ENCODE measurements at regions not wholly inside any gene's neighbourhood (a gene's known extent, or its start where the extent isn't known, plus 50 kb on each side); places are given as distances from the start of the nearest gene placed in this dataset.
"Not testable (repeated sequence)": the region's sequence is repeated elsewhere in the genome, so short reads cannot be mapped to it uniquely, and the experiment has no call there.

DNA sequence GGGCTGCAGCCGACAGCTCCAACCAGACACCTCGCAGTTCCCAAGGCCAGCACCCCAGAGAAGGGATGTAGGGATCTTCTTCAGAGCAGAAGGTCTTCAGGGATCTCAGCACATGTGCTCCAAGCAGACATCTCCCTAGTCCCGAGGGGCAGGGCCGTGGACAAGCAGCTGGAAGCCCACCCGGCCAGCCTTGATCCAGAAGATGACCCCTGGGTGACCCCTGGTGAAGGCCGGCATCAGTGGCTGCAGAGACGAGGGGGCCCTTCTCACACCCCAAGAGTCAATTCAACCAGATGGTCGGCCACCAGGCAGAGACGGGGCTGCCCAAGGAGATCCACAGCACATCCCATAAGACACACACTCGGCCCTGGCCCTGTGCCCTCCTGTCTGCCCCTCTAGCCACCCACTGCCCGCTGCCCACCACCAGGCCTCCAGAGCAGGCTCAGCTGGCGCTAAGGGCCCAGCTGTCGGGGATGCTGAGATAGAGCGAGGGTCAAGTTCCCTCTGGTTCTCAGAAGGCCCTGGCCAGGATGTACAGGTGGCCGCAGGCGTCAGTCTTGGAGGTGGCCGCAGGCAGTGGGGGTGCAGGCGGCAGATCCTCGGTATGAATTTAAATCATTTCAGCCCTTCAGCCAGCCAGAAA is 168.3 kb downstream of the BRD1 start:
- no peak for DNase-seq (ENCODE audit: low read depth)

GRCh38 chr22:49658902-49659280 is 168.8 kb downstream of the BRD1 start:
- no peak for DNase-seq (ENCODE audit: low read depth)

DNA sequence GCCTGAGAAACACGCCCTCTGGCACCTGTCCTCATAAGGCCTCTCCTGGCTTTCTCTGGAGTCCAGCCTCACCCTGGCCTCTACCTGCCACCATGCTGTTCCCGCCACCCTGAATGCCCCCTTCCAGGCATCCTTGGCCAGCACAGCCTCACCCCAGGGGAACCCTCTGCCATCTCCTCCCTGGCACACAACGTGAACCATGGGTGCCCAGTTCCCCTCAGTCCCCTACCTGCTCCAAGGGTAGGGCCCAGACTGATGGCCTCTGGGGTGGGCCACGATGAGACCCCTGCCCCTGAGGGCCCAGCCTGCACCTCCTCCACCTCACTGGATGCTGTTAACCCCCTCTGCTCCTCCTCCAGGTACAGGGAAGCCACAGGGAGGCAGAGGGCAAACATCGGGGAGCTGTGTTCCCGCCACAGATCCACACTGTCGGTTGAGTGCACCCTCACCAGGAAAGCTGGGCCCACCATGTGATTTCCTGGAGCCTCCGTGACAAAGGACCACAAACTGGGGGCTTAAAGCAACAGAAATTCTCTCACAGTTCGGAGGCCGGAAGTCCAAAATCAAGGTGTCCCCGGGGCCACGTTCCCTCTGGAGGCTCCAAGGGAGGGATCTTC is 169.6 kb downstream of the BRD1 start:
- no peak for DNase-seq (ENCODE audit: low read depth)

DNA sequence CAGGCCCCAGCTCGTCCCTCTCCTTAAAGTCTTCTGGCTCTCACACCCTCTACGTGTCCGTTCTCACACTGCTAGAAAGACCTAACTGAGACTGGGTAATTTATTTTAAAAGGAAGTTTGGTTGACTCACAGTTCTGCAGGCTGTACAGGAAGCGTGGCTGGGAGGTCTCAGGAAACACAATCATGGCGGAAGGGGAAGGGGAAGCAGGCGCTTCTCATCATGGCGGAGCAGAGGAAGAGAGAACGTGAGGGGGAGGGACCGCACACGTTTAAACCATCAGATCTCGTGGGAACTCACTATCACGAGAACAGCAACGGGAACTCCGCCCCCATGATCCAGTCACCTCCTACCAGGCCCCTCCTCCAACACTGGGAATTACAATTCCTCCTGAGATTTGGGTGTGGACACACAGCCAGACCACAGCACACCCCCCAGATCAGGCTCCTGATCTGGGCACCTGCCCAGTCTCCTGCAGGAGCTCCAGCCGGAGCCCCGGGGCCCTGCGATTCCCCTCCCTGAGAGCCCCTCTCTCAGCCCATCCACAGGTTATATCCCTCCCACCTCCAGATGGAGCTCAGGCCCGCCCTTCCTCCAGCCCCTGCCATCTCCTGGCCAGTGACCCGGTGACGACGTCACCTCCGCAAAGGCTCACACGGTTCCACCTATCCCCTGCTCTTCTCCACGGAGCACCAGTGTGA is 170.2 kb downstream of the BRD1 start:
- DNase-seq (ENCODE audit: low read depth) = peak; percentile 52

- DNase-seq (ENCODE audit: low read depth) = not testable (repeated sequence)
Observed at GRCh38 chr22:49656883-49657274, 170.8 kb downstream of the BRD1 start.

- DNase-seq (ENCODE audit: low read depth) = no peak
Observed at GRCh38 chr22:49656291-49656851, 171.3 kb downstream of the BRD1 start.

- no peak for DNase-seq (ENCODE audit: low read depth)
Observed at GRCh38 chr22:49655168-49655812, 172.4 kb downstream of the BRD1 start.

- DNase-seq (ENCODE audit: low read depth) = no peak
Observed at GRCh38 chr22:49650336-49651241, 177.1 kb downstream of the BRD1 start.

- DNase-seq (ENCODE audit: low read depth) = no peak
Observed at GRCh38 chr22:49649166-49650068, 178.3 kb downstream of the BRD1 start.

- no peak for DNase-seq (ENCODE audit: low read depth)
Observed at GRCh38 chr22:49648053-49648452, 179.6 kb downstream of the BRD1 start.

- no peak for DNase-seq (ENCODE audit: low read depth)
Observed at GRCh38 chr22:49647627-49648026, 180.0 kb downstream of the BRD1 start.

DNA sequence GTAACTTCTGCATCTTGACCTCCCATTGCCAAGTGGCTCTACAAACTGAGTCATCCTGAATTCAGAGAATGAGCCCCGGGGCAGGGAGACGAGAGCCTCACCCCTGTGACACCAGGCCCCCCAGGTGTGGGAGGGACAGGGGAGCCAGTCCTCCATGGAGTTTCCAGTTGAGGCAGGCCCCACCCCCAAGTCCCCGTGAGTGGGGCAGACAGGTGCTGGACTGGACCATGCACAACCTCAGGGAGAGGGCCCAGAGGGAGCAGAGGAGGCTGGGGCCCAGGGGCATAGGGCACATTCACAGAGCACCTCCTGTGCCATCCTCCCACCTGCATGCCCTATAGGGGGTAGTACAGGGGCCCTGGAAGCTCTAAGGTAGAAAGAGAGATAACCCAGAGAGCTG is 180.8 kb downstream of the BRD1 start:
- no peak for DNase-seq (ENCODE audit: low read depth)

GRCh38 chr22:49645791-49646550 is 181.7 kb downstream of the BRD1 start:
- DNase-seq (ENCODE audit: low read depth) = no peak

DNA sequence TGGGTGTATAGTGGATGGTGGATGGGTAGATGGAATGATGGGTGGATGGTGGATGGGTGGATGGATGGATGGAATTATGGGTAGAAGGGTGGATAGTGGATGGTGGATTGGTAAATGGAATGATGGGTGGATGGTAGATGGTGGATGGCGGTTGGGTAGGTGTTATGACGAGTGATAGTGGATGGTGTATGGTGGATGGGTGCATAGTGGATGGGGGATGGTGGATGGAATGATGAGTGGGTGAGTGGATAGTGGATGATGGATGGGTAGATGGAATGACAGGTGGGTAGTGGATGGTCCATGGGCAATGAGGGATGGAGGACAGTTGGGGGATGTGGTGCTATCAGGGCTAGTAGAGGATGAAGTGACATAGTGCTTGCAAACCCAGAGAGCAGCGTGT is 182.4 kb downstream of the BRD1 start:
- no peak for DNase-seq (ENCODE audit: low read depth)

GRCh38 chr22:49643998-49644397 is 183.7 kb downstream of the BRD1 start:
- no peak for DNase-seq (ENCODE audit: low read depth)

DNA sequence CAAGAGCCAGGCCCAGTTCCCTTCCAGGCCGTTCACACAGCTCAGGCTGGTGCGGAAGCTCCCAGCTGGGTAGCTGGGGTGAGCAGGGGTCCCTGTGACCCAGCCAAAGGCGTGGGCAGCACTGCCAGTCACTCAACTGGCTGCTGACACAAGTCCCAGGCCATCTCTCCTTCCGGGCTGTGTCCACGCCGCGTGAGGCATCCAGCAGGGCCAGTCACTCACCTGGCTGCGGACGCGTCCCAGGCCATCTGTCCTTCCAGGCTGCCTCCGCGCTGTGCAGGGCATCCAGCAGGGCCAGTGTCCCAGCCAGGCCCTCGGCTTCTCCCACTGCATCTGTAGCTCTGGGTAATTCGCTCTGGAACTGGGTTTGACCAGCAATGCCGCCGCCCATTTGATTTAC is 184.2 kb downstream of the BRD1 start:
- no peak for DNase-seq (ENCODE audit: low read depth)

DNA sequence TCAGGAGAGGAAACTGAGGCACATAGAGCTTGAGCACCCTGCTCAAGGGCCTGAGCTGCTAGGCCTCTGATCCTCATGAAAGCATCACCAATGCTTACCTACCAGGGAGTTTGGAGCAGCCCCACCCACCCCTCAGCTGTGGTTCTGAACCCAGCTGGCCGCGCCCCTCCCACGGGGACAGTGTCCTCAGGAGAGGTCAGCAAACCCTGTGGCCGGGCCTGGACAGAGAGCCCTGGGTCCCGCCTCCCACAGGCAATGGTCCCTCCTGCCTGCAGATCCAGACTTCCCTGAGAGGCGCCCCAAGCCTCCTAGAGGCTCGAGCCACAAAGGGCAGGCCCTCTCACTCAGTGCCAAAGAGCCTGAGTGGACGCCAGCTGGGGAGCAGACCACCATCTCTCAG is 184.9 kb downstream of the BRD1 start:
- no peak for DNase-seq (ENCODE audit: low read depth)

DNA sequence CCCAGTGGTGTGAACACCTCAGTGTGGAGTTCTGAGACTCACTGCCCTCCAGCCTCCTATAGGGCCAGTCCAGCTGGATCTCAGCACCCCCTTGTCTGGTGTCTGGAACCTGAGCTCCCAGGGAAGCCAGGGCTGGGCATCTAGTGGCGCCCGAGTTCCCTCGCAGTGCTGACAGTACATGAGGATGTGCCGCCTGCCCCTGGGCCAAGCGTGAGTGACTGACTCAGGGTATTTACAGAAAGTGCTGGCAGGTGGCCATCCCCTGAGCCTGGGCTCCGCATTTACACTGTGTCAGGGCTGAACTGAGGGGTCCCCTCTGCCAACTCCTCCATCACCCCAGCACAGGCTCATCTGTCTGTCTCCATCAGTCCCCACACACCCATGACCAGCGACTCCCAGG is 185.3 kb downstream of the BRD1 start:
- no peak for DNase-seq (ENCODE audit: low read depth)

- no peak for DNase-seq (ENCODE audit: low read depth)
Observed at GRCh38 chr22:49641770-49642313, 185.8 kb downstream of the BRD1 start.

Measured in stimulated activated CD8-positive, alpha-beta memory T cell treated with anti-CD3 and anti-CD28 coated beads, Interleukin-12 subunit alpha, Interleukin-12 subunit beta, amount 100 ng/mL, for 4 hours (primary cell).